ENCODE measurements at regions not wholly inside any gene's neighbourhood (a gene's known extent, or its start where the extent isn't known, plus 50 kb on each side); places are given as distances from the start of the nearest gene placed in this dataset.

- TF ChIP-seq ZNF138 (CRISPR knock-in tag; conservative IDR thresholded peaks at IDR 0.05) = no peak
- TF ChIP-seq, protein P1, sequence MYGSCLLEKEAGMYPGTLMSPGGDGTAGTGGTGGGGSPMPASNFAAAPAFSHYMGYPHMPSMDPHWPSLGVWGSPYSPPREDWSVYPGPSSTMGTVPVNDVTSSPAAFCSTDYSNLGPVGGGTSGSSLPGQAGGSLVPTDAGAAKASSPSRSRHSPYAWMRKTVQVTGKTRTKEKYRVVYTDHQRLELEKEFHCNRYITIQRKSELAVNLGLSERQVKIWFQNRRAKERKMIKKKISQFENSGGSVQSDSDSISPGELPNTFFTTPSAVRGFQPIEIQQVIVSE (CRISPR knock-in tag; IDR thresholded peaks at IDR 0.05; ENCODE audit: borderline replicate concordance) = no peak
- no peak for TF ChIP-seq ZBTB21 (CRISPR knock-in tag; IDR thresholded peaks at IDR 0.05; ENCODE audit: borderline replicate concordance)
- TF ChIP-seq TEAD4 (CRISPR knock-in tag; IDR thresholded peaks at IDR 0.05) = no peak
Measured at GRCh38 chr2:230657906-230658305, 54.7 kb upstream of the CAB39 start (continued).

GRCh38 chr2:230658577-230658876, 54.1 kb upstream of the CAB39 start:
- Mint-ChIP-seq H3K4me1 (peaks cover 46% of the 10 kb centered on the region), H3K27me3 (ENCODE audit: low read depth) (no peaks in the 10 kb centered on the region; the same call in 1 of the 2 replicates), H3K27ac (no peak overlapping the region), H3K36me3 (no peaks in the 10 kb centered on the region), H3K9me3 (no peaks in the 10 kb centered on the region), H3K4me3 (no peak overlapping the region)
- ChIA-PET CTCF (no interaction called here), POLR2A (no interaction called here)
- ATAC-seq = no peak
- DNase-seq (ENCODE audit: low spot score) = no peak
- TF ChIP-seq, protein P2, sequence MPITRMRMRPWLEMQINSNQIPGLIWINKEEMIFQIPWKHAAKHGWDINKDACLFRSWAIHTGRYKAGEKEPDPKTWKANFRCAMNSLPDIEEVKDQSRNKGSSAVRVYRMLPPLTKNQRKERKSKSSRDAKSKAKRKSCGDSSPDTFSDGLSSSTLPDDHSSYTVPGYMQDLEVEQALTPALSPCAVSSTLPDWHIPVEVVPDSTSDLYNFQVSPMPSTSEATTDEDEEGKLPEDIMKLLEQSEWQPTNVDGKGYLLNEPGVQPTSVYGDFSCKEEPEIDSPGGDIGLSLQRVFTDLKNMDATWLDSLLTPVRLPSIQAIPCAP (CRISPR knock-in tag; IDR thresholded peaks at IDR 0.05) = no peak
- no peak for TF ChIP-seq CBFB (CRISPR knock-in tag; IDR thresholded peaks at IDR 0.05; ENCODE audit: low read depth)
- TF ChIP-seq ZNF281 (CRISPR knock-in tag; IDR thresholded peaks at IDR 0.05) = no peak
- no peak for TF ChIP-seq SOX15 (CRISPR knock-in tag; IDR thresholded peaks at IDR 0.05)
- TF ChIP-seq, protein P3, sequence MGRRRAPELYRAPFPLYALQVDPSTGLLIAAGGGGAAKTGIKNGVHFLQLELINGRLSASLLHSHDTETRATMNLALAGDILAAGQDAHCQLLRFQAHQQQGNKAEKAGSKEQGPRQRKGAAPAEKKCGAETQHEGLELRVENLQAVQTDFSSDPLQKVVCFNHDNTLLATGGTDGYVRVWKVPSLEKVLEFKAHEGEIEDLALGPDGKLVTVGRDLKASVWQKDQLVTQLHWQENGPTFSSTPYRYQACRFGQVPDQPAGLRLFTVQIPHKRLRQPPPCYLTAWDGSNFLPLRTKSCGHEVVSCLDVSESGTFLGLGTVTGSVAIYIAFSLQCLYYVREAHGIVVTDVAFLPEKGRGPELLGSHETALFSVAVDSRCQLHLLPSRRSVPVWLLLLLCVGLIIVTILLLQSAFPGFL (CRISPR knock-in tag; IDR thresholded peaks at IDR 0.05; ENCODE audit: borderline replicate concordance) = no peak
- TF ChIP-seq TCF7 (CRISPR knock-in tag; IDR thresholded peaks at IDR 0.05; ENCODE audit: low read depth) = no peak
- no peak for TF ChIP-seq ATF1 (CRISPR knock-in tag; IDR thresholded peaks at IDR 0.05)
- no peak for TF ChIP-seq ZNF317 (CRISPR knock-in tag; IDR thresholded peaks at IDR 0.05; ENCODE audit: borderline replicate concordance, low read depth)
- TF ChIP-seq, protein P4, sequence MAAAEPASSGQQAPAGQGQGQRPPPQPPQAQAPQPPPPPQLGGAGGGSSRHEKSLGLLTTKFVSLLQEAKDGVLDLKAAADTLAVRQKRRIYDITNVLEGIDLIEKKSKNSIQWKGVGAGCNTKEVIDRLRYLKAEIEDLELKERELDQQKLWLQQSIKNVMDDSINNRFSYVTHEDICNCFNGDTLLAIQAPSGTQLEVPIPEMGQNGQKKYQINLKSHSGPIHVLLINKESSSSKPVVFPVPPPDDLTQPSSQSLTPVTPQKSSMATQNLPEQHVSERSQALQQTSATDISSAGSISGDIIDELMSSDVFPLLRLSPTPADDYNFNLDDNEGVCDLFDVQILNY (CRISPR knock-in tag; IDR thresholded peaks at IDR 0.05) = no peak
- TF ChIP-seq, protein P5, sequence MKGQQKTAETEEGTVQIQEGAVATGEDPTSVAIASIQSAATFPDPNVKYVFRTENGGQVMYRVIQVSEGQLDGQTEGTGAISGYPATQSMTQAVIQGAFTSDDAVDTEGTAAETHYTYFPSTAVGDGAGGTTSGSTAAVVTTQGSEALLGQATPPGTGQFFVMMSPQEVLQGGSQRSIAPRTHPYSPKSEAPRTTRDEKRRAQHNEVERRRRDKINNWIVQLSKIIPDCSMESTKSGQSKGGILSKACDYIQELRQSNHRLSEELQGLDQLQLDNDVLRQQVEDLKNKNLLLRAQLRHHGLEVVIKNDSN (CRISPR knock-in tag; IDR thresholded peaks at IDR 0.05) = no peak
- no peak for TF ChIP-seq ZMAT4 (CRISPR knock-in tag; IDR thresholded peaks at IDR 0.05)
- no peak for TF ChIP-seq RELA (CRISPR knock-in tag; IDR thresholded peaks at IDR 0.05; ENCODE audit: borderline replicate concordance)
- TF ChIP-seq EMX1 (CRISPR knock-in tag; IDR thresholded peaks at IDR 0.05) = no peak
- no peak for TF ChIP-seq TP53 (CRISPR knock-in tag; IDR thresholded peaks at IDR 0.05)
- TF ChIP-seq NFE2L1 (CRISPR knock-in tag; IDR thresholded peaks at IDR 0.05) = no peak
- TF ChIP-seq MYBL2 (CRISPR knock-in tag; IDR thresholded peaks at IDR 0.05) = no peak
- no peak for TF ChIP-seq SP1 (CRISPR knock-in tag; conservative IDR thresholded peaks at IDR 0.05)
- no peak for TF ChIP-seq STAT6 (CRISPR knock-in tag; conservative IDR thresholded peaks at IDR 0.05; ENCODE audit: low read depth)
- TF ChIP-seq CREB1 (CRISPR knock-in tag; IDR thresholded peaks at IDR 0.05) = no peak
